H9 (cell line): ENCODE measurements at regions not wholly inside any gene's neighbourhood (a gene's known extent, or its start where the extent isn't known, plus 50 kb on each side); places are given as distances from the start of the nearest gene placed in this dataset.

ENCODE experiments used
- DNase-seq: peaks from one replicate; pipeline ENCODE4 v3.0.0-alpha.2; 2017
- H2AFZ ChIP-seq: one replicate; pipeline ENCODE4 v1.6.1; 2013; ENCODE audit warnings: mild to moderate bottlenecking, low read length, control low read depth, moderate library complexity
- H2AK5ac ChIP-seq: 2 replicates; pipeline ENCODE4 v1.6.1; 2013; ENCODE audit warnings: low read length, control low read depth, mixed read lengths; ENCODE audit not compliant: insufficient read length
- H2BK120ac ChIP-seq: one replicate; pipeline ENCODE4 v1.6.1; 2013; ENCODE audit warnings: low read depth, mild to moderate bottlenecking, low read length, control low read depth, inconsistent platforms; ENCODE audit not compliant: poor library complexity, severe bottlenecking
- H2BK12ac ChIP-seq: 2 replicates; pipeline ENCODE4 v1.6.1; 2013; ENCODE audit warnings: low read length, control low read depth, mixed read lengths, low read depth; ENCODE audit not compliant: insufficient read length
- H2BK15ac ChIP-seq: 2 replicates; pipeline ENCODE4 v1.6.1; 2013; ENCODE audit warnings: low read depth, low read length, control low read depth
- H2BK20ac ChIP-seq: one replicate; pipeline ENCODE4 v1.6.1; 2013; ENCODE audit warnings: low read depth, mild to moderate bottlenecking, low read length, control low read depth, inconsistent platforms; ENCODE audit not compliant: poor library complexity, severe bottlenecking
- H2BK5ac ChIP-seq: 2 replicates; pipeline ENCODE4 v1.6.1; 2013; ENCODE audit warnings: low read length, control low read depth, mixed read lengths; ENCODE audit not compliant: insufficient read length
- H3K14ac ChIP-seq: 2 replicates; pipeline ENCODE4 v1.6.1; 2013; ENCODE audit warnings: low read length, control low read depth; ENCODE audit not compliant: insufficient read depth
- H3K18ac ChIP-seq: 2 replicates; pipeline ENCODE4 v1.6.1; 2013; ENCODE audit warnings: low read depth, mild to moderate bottlenecking, mixed read lengths, low read length, control low read depth; ENCODE audit not compliant: insufficient read length
- H3K23ac ChIP-seq: 2 replicates; pipeline ENCODE4 v1.6.1; 2013; ENCODE audit warnings: low read length, control low read depth, mixed read lengths, low read depth; ENCODE audit not compliant: insufficient read length
- H3K23me2 ChIP-seq: 2 replicates; pipeline ENCODE4 v1.6.1; 2013; ENCODE audit warnings: low read depth, mild to moderate bottlenecking, mixed read lengths, low read length, control low read depth; ENCODE audit not compliant: insufficient read length, poor library complexity, severe bottlenecking
- H3K27ac ChIP-seq: 2 replicates; pipeline ENCODE4 v1.5.1; 2013; ENCODE audit warnings: low read length, control low read depth, mixed read lengths, low read depth; ENCODE audit not compliant: insufficient read length
- H3K27me3 ChIP-seq: 2 replicates; pipeline ENCODE4 v1.6.1; 2013; ENCODE audit warnings: low read length, control low read depth, inconsistent platforms; ENCODE audit not compliant: insufficient read depth
- H3K4ac ChIP-seq: 2 replicates; pipeline ENCODE4 v1.6.1; 2013; ENCODE audit warnings: low read depth, mild to moderate bottlenecking, control low read depth, inconsistent platforms, low read length, moderate library complexity
- H3K4me1 ChIP-seq: 2 replicates; pipeline ENCODE4 v1.6.1; 2013; ENCODE audit warnings: low read length, control low read depth, inconsistent platforms; ENCODE audit not compliant: insufficient read depth
- H3K4me2 ChIP-seq: 2 replicates; pipeline ENCODE4 v1.6.1; 2013; ENCODE audit warnings: low read length, control low read depth, mixed read lengths; ENCODE audit not compliant: insufficient read length, insufficient read depth
- H3K56ac ChIP-seq: 2 replicates; pipeline ENCODE4 v1.6.1; 2013; ENCODE audit warnings: low read depth, mild to moderate bottlenecking, mixed read lengths, low read length, control low read depth; ENCODE audit not compliant: insufficient read length
- H3K79me1 ChIP-seq: 2 replicates; pipeline ENCODE4 v1.6.1; 2013; ENCODE audit warnings: low read depth, mild to moderate bottlenecking, moderate library complexity, low read length, control low read depth, inconsistent platforms; ENCODE audit not compliant: insufficient read depth, poor library complexity, severe bottlenecking
- H3K79me2 ChIP-seq: 2 replicates; pipeline ENCODE4 v1.6.1; 2013; ENCODE audit warnings: low read length, control low read depth, inconsistent platforms; ENCODE audit not compliant: insufficient read depth
- H3K9ac ChIP-seq: 2 replicates; pipeline ENCODE4 v1.6.1; 2013; ENCODE audit warnings: low read length, control low read depth, mixed read lengths; ENCODE audit not compliant: insufficient read length; ENCODE audit errors: extremely low read depth
- H3K9me3 ChIP-seq: one replicate; pipeline ENCODE4 v1.6.1; 2013; ENCODE audit warnings: low read depth, low read length, inconsistent platforms; ENCODE audit not compliant: control insufficient read depth
- H3T11ph ChIP-seq: one replicate; pipeline ENCODE4 v1.6.1; 2013; ENCODE audit warnings: mild to moderate bottlenecking, low read length, control low read depth, inconsistent platforms
- H4K20me1 ChIP-seq: one replicate; pipeline ENCODE4 v1.6.1; 2013; ENCODE audit not compliant: control insufficient read depth, insufficient read length, insufficient read depth
- H4K5ac ChIP-seq: 2 replicates; pipeline ENCODE4 v1.6.1; 2013; ENCODE audit warnings: low read depth, mild to moderate bottlenecking, mixed read lengths, low read length, control low read depth; ENCODE audit not compliant: insufficient read length
- H4K8ac ChIP-seq: replicated peaks from 2 replicates; pipeline ENCODE4 v1.6.1; 2013; ENCODE audit warnings: low read length, control low read depth, mixed read lengths, low read depth; ENCODE audit not compliant: insufficient read length
- H4K91ac ChIP-seq: 2 replicates; pipeline ENCODE4 v1.6.1; 2013; ENCODE audit warnings: low read depth, mild to moderate bottlenecking, moderate library complexity, mixed read lengths, low read length, control low read depth; ENCODE audit not compliant: insufficient read length
- H3K27ac Mint-ChIP-seq, 3 experiments: 2 replicates in 2 of 3; 3 replicates in 1 of 3; pipeline ENCODE4 v1.8.0; 2020 to 2021; ENCODE audit warnings: mixed read lengths in 3 of 3, mild to moderate bottlenecking in 1 of 3, moderate library complexity in 1 of 3
- H3K27me3 Mint-ChIP-seq: 2 replicates; pipeline ENCODE4 v1.8.0; 2021; ENCODE audit warnings: low read depth, mild to moderate bottlenecking, moderate library complexity, mixed read lengths
- H3K36me3 Mint-ChIP-seq, 3 experiments: 2 replicates in 2 of 3; 3 replicates in 1 of 3; pipeline ENCODE4 v1.8.0; 2020 to 2021; ENCODE audit warnings: low read depth in 3 of 3, mixed read lengths in 3 of 3; ENCODE audit not compliant: insufficient read depth in 1 of 3
- H3K4me1 Mint-ChIP-seq, 2 experiments: 2 replicates each; pipeline ENCODE4 v1.8.0; 2020; ENCODE audit warnings: mixed read lengths in 2 of 2
- H3K4me3 Mint-ChIP-seq, 2 experiments: 2 replicates in 1 of 2; 3 replicates in 1 of 2; pipeline ENCODE4 v1.8.0; 2020 to 2021; ENCODE audit warnings: mild to moderate bottlenecking in 2 of 2, mixed read lengths in 2 of 2, moderate library complexity in 1 of 2
- H3K9me3 Mint-ChIP-seq, 2 experiments: 2 replicates in 1 of 2; 3 replicates in 1 of 2; pipeline ENCODE4 v1.8.0; 2020; ENCODE audit warnings: mild to moderate bottlenecking in 2 of 2, mixed read lengths in 2 of 2, moderate library complexity in 1 of 2
- WGBS: extraction: QIAGEN DNeasy Blood & Tissue Kit; methylation state at CpG from one replicate; pipeline ENCODE4 v1.1.7; 2013; ENCODE audit warnings: missing lambda C conversion rate, low lambda C conversion rate, mixed read lengths; ENCODE audit not compliant: insufficient read length; ENCODE audit errors: extremely low coverage; 5-methylcytosine and 5-hydroxymethylcytosine counted together
- TF ChIP-seq, protein P1 (sequence below): fragments of 200-600 bp; sonication (generic); conservative IDR thresholded peaks from 3 replicates; pipeline ENCODE4 v1.8.0; 2021; ENCODE audit warnings: antibody characterized with exemption, mild to moderate bottlenecking

DNA sequence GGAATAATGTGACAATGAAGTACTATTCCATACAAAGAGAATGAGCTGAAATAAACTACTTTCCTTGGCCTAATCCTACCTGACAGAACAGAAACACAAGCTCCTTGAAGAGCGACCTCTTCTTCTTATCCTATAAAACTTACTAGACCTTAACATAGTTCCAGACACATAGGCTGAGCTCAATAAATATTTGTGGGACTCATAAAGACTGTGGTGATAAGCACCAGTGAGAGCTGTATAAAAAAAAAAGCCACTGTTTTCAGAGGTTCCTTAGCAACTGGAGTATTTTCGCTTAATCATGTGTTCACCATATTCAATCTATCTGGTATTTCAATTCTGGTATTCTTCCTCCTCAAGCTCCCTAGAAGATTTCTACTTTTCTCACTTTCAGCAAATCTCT lies 1129.6 kb downstream of the STPG2 start:
- no peak overlapping the region for H3K23ac ChIP-seq
- H3K36me3 Mint-ChIP-seq, result no peaks in the 10 kb centered on the region
- TF ChIP-seq, protein P1, sequence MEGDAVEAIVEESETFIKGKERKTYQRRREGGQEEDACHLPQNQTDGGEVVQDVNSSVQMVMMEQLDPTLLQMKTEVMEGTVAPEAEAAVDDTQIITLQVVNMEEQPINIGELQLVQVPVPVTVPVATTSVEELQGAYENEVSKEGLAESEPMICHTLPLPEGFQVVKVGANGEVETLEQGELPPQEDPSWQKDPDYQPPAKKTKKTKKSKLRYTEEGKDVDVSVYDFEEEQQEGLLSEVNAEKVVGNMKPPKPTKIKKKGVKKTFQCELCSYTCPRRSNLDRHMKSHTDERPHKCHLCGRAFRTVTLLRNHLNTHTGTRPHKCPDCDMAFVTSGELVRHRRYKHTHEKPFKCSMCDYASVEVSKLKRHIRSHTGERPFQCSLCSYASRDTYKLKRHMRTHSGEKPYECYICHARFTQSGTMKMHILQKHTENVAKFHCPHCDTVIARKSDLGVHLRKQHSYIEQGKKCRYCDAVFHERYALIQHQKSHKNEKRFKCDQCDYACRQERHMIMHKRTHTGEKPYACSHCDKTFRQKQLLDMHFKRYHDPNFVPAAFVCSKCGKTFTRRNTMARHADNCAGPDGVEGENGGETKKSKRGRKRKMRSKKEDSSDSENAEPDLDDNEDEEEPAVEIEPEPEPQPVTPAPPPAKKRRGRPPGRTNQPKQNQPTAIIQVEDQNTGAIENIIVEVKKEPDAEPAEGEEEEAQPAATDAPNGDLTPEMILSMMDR, result no peak

More for the DNA sequence above, 1129.6 kb downstream of the STPG2 start:
- H2AFZ ChIP-seq, result no peak overlapping the region
- H2BK20ac ChIP-seq, result no peak overlapping the region
- H4K5ac ChIP-seq, result no peak overlapping the region
- no peak overlapping the region for H3K4me3 Mint-ChIP-seq
- no peak for DNase-seq
- H3K27me3 Mint-ChIP-seq, result no peaks in the 10 kb centered on the region
- H3K18ac ChIP-seq, result no peak overlapping the region
- no peaks in the 10 kb centered on the region for H3K9me3 Mint-ChIP-seq
- H2BK15ac ChIP-seq, result no peak overlapping the region
- H4K91ac ChIP-seq, result no peak overlapping the region
- H3K4me2 ChIP-seq, result no peak overlapping the region
- no peaks in the 10 kb centered on the region for H4K20me1 ChIP-seq
- H3K4me1 ChIP-seq, result no peaks in the 10 kb centered on the region
- H3K4me1 Mint-ChIP-seq, result 0 out of 4 replicates have a peak, but pooled peaks cover 0 to 3% of the 10 kb centered on the region in 2 experiments
- no peak overlapping the region for H3K27ac ChIP-seq
- no peak overlapping the region for H2BK5ac ChIP-seq
- H3K56ac ChIP-seq, result no peak overlapping the region
- no peaks in the 10 kb centered on the region for H3K79me1 ChIP-seq
- H3K9ac ChIP-seq, result no peak overlapping the region
- no peak overlapping the region for H2AK5ac ChIP-seq
- H3K79me2 ChIP-seq, result no peaks in the 10 kb centered on the region
- H3T11ph ChIP-seq, result no peak overlapping the region
- H3K23me2 ChIP-seq, result no peaks in the 10 kb centered on the region
- no peaks in the 10 kb centered on the region for H3K27me3 ChIP-seq
- WGBS, result no CpG with 5 or more reads among the region's 2 CpGs
- H3K9me3 ChIP-seq, result no peaks in the 10 kb centered on the region
- no peak overlapping the region for H3K27ac Mint-ChIP-seq
- no peak overlapping the region for H3K4ac ChIP-seq
- H4K8ac ChIP-seq, result no peak overlapping the region
- H3K14ac ChIP-seq, result no peak overlapping the region
- no peak overlapping the region for H2BK12ac ChIP-seq
- H2BK120ac ChIP-seq, result no peak overlapping the region
